Mesendoderm (in vitro differentiated cells): ENCODE measurements at regions not wholly inside any gene's neighbourhood (a gene's known extent, or its start where the extent isn't known, plus 50 kb on each side); places are given as distances from the start of the nearest gene placed in this dataset.
A peak's percentile ranks its signal among the peaks of the same experiment; 100 is the strongest.

Experiments used
- DNase-seq: peaks from one replicate; pipeline ENCODE4 v3.0.0; 2013
- H2AK5ac ChIP-seq: 2 replicates; pipeline ENCODE4 v1.6.1; 2013; ENCODE audit warnings: low read length, inconsistent platforms
- H2BK120ac ChIP-seq: 2 replicates; pipeline ENCODE4 v1.6.1; 2013; ENCODE audit warnings: low read depth, mild to moderate bottlenecking, low read length, moderate library complexity, mixed read lengths
- H2BK15ac ChIP-seq: replicated peaks from 2 replicates; pipeline ENCODE4 v1.6.1; 2013; ENCODE audit warnings: low read depth, mild to moderate bottlenecking, moderate library complexity
- H2BK5ac ChIP-seq: 2 replicates; pipeline ENCODE4 v1.6.1; 2013; ENCODE audit warnings: low read length, inconsistent platforms
- H3K18ac ChIP-seq: 2 replicates; pipeline ENCODE4 v1.6.1; 2013; ENCODE audit warnings: mild to moderate bottlenecking, low read length, mixed read lengths
- H3K23ac ChIP-seq: one replicate; pipeline ENCODE4 v1.6.1; 2013; ENCODE audit warnings: low read length
- H3K27ac ChIP-seq: 2 replicates; pipeline ENCODE4 v1.5.1; 2013; ENCODE audit warnings: low read depth, mild to moderate bottlenecking, inconsistent platforms, low read length, moderate library complexity
- H3K27me3 ChIP-seq: 2 replicates; pipeline ENCODE4 v1.6.1; 2013; ENCODE audit warnings: low read length, control low read depth, mild to moderate bottlenecking, inconsistent platforms; ENCODE audit not compliant: insufficient read depth, poor library complexity
- H3K36me3 ChIP-seq: 2 replicates; pipeline ENCODE4 v1.6.1; 2013; ENCODE audit warnings: low read length, inconsistent platforms; ENCODE audit not compliant: control insufficient read depth, insufficient read depth
- H3K4ac ChIP-seq: one replicate; pipeline ENCODE4 v1.6.1; 2013; ENCODE audit warnings: low read depth, mild to moderate bottlenecking, low read length, moderate library complexity
- H3K4me1 ChIP-seq: 2 replicates; pipeline ENCODE4 v1.6.1; 2013; ENCODE audit warnings: low read depth, low read length, inconsistent platforms; ENCODE audit not compliant: control insufficient read depth
- H3K4me2 ChIP-seq: 2 replicates; pipeline ENCODE4 v1.6.1; 2013; ENCODE audit warnings: low read length
- H3K4me3 ChIP-seq: 2 replicates; pipeline ENCODE4 v1.5.1; 2013; ENCODE audit warnings: mild to moderate bottlenecking, low read length
- H3K56ac ChIP-seq: one replicate; pipeline ENCODE4 v1.6.1; 2013; ENCODE audit warnings: low read length
- H3K79me1 ChIP-seq: 2 replicates; pipeline ENCODE4 v1.6.1; 2013; ENCODE audit warnings: low read length, inconsistent platforms
- H3K79me2 ChIP-seq: 2 replicates; pipeline ENCODE4 v1.6.1; 2013; ENCODE audit warnings: mild to moderate bottlenecking, low read length; ENCODE audit not compliant: control insufficient read depth, insufficient read depth
- H3K9ac ChIP-seq: 2 replicates; pipeline ENCODE4 v1.6.1; 2013; ENCODE audit warnings: low read length, inconsistent platforms
- H4K5ac ChIP-seq: one replicate; pipeline ENCODE4 v1.6.1; 2013; ENCODE audit warnings: low read length
- H4K8ac ChIP-seq: one replicate; pipeline ENCODE4 v1.6.1; 2013; ENCODE audit warnings: low read depth, mild to moderate bottlenecking, control low read depth, low read length, moderate library complexity
- WGBS: extraction: QIAGEN DNeasy Blood & Tissue Kit; methylation state at CpG from one replicate; pipeline ENCODE4 v1.1.7; 2013; ENCODE audit warnings: low lambda C conversion rate, missing lambda C conversion rate; ENCODE audit not compliant: insufficient coverage; ENCODE audit errors: extremely low coverage; 5-methylcytosine and 5-hydroxymethylcytosine counted together

DNA sequence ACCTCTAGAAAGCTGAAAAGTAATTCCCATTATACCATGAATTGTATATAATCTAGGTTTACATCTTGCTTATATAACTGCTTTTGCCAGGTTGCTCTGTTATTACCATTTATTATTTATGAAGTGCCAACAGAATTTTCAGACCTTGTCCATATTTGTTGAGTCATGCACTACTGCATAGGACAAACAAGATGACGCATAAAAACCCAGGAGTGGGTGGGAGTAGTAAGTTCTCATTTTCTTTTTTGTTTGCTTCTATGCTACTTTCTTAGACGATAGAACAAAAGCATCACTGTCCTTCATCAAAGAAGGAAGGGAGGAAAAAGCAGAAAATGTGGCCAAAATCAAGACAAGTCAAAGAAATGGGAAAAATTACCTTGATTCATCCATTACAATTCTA, 119.0 kb upstream of the RASSF8 start:
- H3K56ac ChIP-seq: no peak overlapping the region
- no peaks in the 10 kb centered on the region for H3K27me3 ChIP-seq
- H3K36me3 ChIP-seq: no peaks in the 10 kb centered on the region
- no peaks in the 10 kb centered on the region for H3K79me2 ChIP-seq
- no peak overlapping the region for H3K4ac ChIP-seq
- no peak overlapping the region for H3K27ac ChIP-seq
- H2BK15ac ChIP-seq: no peak overlapping the region
- no peak overlapping the region for H4K8ac ChIP-seq
- H3K79me1 ChIP-seq: no peaks in the 10 kb centered on the region
- no peak overlapping the region for H2BK5ac ChIP-seq
- no peak overlapping the region for H3K9ac ChIP-seq
- no peak for DNase-seq
- no peak overlapping the region for H2AK5ac ChIP-seq
- no CpG with 5 or more reads among the region's 2 CpGs for WGBS
- H3K4me2 ChIP-seq: no peak overlapping the region
- no peak overlapping the region for H4K5ac ChIP-seq
- H3K4me3 ChIP-seq: no peak overlapping the region
- H3K23ac ChIP-seq: no peak overlapping the region
- peaks cover 2% of the 10 kb centered on the region for H3K4me1 ChIP-seq
- H2BK120ac ChIP-seq: no peak overlapping the region
- H3K18ac ChIP-seq: no peak overlapping the region

DNA sequence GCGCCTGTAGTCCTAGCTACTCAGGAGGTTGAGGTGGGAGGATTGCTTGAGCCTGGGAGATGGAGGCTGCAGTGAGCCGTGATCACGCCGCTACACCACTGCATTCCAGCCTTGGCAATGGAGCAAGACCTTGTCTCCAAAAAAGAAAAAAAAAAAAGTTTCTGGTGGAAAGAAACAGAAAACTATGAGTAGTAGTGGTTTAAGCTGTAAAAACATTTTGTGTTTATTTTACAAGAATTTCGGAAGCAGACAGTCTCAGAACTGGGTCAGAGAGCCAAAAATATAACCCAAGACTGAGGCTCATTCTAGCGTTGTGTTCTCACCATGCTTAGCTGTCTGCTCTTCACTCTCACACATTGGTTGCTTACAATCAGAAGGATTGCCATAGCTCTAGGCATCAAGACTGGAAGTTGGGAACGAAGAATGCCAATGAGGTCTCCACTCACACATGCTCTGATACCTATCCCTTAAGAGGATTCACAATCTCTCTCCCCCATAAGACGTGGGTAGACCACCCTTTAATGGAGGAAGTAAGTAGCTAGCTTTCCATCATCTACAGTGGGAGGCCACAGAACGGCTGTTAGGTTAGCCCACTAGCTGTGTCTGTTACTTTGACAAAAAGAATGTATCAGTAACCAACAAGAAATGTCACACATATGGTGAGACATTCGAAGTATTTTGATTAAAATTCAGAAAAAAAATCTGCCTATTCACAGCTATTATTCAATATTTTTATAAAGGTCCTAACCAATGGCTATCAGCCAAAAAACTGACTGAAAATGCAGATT, 117.6 kb upstream of the RASSF8 start:
- no peak overlapping the region for H3K9ac ChIP-seq
- H3K4me1 ChIP-seq: peaks cover 2% of the 10 kb centered on the region
- H3K79me1 ChIP-seq: no peaks in the 10 kb centered on the region
- no peak overlapping the region for H3K18ac ChIP-seq
- H2BK120ac ChIP-seq: no peak overlapping the region
- no peak overlapping the region for H3K4me2 ChIP-seq
- H3K27me3 ChIP-seq: no peaks in the 10 kb centered on the region
- H3K79me2 ChIP-seq: no peaks in the 10 kb centered on the region
- DNase-seq: peak; percentile 54
- no CpG with 5 or more reads among the region's 10 CpGs for whole genome bisulfite sequencing
- H4K5ac ChIP-seq: no peak overlapping the region
- no peak overlapping the region for H4K8ac ChIP-seq
- H3K56ac ChIP-seq: peak overlapping the region; percentile 64
- no peak overlapping the region for H3K27ac ChIP-seq
- no peaks in the 10 kb centered on the region for H3K36me3 ChIP-seq
- H3K4me3 ChIP-seq: no peak overlapping the region
- H2AK5ac ChIP-seq: peak overlapping the region; percentile 6
- H3K4ac ChIP-seq: no peak overlapping the region
- H2BK5ac ChIP-seq: peak overlapping the region; percentile 81
- H2BK15ac ChIP-seq: no peak overlapping the region
- H3K23ac ChIP-seq: no peak overlapping the region

DNA sequence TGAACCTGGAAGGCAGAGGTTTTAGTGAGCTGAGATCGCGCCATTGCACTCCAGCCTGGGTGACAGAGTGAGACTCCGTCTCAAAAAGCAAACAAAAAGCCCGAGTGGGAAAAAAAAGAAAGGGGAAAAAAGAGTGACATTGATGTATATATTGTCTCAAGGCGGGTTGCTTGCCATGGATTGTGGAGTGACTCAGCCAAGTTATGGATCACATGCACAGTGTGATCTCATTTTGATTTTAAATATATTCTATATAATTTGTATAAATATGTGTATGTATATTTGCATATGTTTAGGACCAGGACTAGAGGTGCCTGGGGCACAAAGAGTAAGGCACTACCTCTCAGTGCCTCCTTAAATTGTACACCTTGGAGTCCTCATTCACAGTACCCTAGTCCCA, 116.2 kb upstream of the RASSF8 start:
- no peak overlapping the region for H3K56ac ChIP-seq
- no peak overlapping the region for H2BK15ac ChIP-seq
- no CpG with 5 or more reads among the region's 5 CpGs for WGBS
- H2BK120ac ChIP-seq: no peak overlapping the region
- no peak overlapping the region for H3K23ac ChIP-seq
- H3K18ac ChIP-seq: no peak overlapping the region
- DNase-seq: no peak
- H2BK5ac ChIP-seq: no peak overlapping the region
- H4K5ac ChIP-seq: no peak overlapping the region
- H3K36me3 ChIP-seq: no peaks in the 10 kb centered on the region
- no peak overlapping the region for H3K9ac ChIP-seq
- H4K8ac ChIP-seq: no peak overlapping the region
- H3K79me2 ChIP-seq: no peaks in the 10 kb centered on the region
- no peak overlapping the region for H2AK5ac ChIP-seq
- H3K4ac ChIP-seq: no peak overlapping the region
- H3K4me1 ChIP-seq: peaks cover 2% of the 10 kb centered on the region
- no peak overlapping the region for H3K4me3 ChIP-seq
- H3K79me1 ChIP-seq: no peaks in the 10 kb centered on the region
- H3K27ac ChIP-seq: no peak overlapping the region
- no peaks in the 10 kb centered on the region for H3K27me3 ChIP-seq
- H3K4me2 ChIP-seq: no peak overlapping the region

DNA sequence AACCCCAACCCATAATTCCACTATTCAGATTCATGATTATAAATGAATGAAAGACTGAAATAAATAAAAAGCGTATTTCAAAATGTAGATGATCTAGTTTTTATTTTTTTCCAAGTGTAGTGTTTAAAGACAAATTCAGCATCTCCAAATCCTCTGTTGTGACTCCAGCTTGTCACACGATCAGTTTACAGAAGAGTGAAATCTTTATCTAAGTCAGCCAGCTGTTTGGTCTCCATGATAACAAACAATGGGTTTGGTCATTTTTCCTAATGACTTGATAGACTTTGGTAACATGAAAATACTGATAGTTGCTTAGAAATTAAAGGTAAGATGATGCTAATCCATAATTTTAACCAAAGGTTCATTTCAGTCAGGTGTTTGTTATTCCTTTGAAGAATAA, 114.5 kb upstream of the RASSF8 start:
- no peak overlapping the region for H3K4me3 ChIP-seq
- no peaks in the 10 kb centered on the region for H3K36me3 ChIP-seq
- H2BK5ac ChIP-seq: no peak overlapping the region
- no peaks in the 10 kb centered on the region for H3K27me3 ChIP-seq
- no peak overlapping the region for H4K5ac ChIP-seq
- H3K56ac ChIP-seq: no peak overlapping the region
- H3K23ac ChIP-seq: no peak overlapping the region
- WGBS: no CpG with 5 or more reads among the region's 2 CpGs
- H3K9ac ChIP-seq: no peak overlapping the region
- no peaks in the 10 kb centered on the region for H3K79me2 ChIP-seq
- DNase-seq: peak; percentile 86
- no peak overlapping the region for H2AK5ac ChIP-seq
- H3K18ac ChIP-seq: no peak overlapping the region
- no peak overlapping the region for H3K27ac ChIP-seq
- H3K4ac ChIP-seq: no peak overlapping the region
- no peak overlapping the region for H4K8ac ChIP-seq
- H2BK15ac ChIP-seq: no peak overlapping the region
- no peak overlapping the region for H2BK120ac ChIP-seq
- H3K79me1 ChIP-seq: no peaks in the 10 kb centered on the region
- H3K4me1 ChIP-seq: peaks cover 2% of the 10 kb centered on the region
- no peak overlapping the region for H3K4me2 ChIP-seq

DNA sequence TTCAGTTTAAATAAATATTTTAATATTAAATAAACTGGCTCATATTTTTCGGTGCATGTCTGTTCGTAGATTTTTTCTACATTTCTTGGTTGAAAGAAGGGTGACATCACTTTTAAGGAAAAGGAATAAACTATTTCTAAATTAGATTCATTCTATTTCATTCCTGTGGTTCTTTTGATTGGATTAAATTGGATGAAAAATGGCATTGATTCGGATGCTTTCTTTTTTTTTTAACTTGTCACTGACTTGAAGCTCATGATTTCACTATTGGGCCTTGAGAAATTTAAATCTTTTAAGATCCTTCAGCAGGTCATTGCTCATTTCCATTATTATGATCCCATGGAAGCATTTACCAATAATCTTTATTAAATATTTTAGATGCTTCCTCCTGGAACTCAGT, 113.1 kb upstream of the RASSF8 start:
- Histone ChIP-seq H3K79me2 (no peaks in the 10 kb centered on the region), H4K8ac (no peak overlapping the region), H3K27ac (no peak overlapping the region), H3K4me3 (no peak overlapping the region), H2AK5ac (no peak overlapping the region), H3K23ac (no peak overlapping the region), H3K56ac (no peak overlapping the region), H3K36me3 (no peaks in the 10 kb centered on the region), H3K4me1 (peaks cover 2% of the 10 kb centered on the region), H3K4me2 (no peak overlapping the region), H2BK5ac (no peak overlapping the region), H2BK120ac (no peak overlapping the region), H3K27me3 (no peaks in the 10 kb centered on the region), H3K79me1 (no peaks in the 10 kb centered on the region), H2BK15ac (no peak overlapping the region), H3K18ac (no peak overlapping the region), H3K9ac (no peak overlapping the region), H4K5ac (no peak overlapping the region), H3K4ac (no peak overlapping the region)
- no CpG with 5 or more reads among the region's 3 CpGs for WGBS
- DNase-seq: no peak

DNA sequence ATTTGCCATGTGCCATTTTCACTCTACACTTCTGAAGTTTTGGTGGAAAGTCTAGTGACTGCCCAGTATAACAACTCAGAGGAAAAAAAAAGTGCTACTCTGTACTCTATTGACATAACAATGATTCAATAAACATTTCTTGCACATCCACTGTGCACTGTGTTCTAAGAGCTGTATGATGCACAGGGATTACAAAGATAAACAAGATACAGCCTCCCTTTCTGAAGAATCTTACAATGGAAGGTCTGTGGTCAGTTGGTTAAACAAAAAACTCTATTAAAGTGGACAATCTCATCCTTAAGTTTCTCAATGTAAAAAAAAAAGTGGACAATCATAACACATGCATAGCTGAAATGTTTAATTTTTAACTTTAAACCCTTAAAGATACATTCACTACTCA, 105.7 kb upstream of the RASSF8 start:
- H3K27me3 ChIP-seq: no peaks in the 10 kb centered on the region
- no peaks in the 10 kb centered on the region for H3K79me2 ChIP-seq
- no peak overlapping the region for H2AK5ac ChIP-seq
- DNase-seq: no peak
- H2BK5ac ChIP-seq: no peak overlapping the region
- no peak overlapping the region for H3K23ac ChIP-seq
- H3K36me3 ChIP-seq: no peaks in the 10 kb centered on the region
- H3K4me1 ChIP-seq: no peaks in the 10 kb centered on the region
- no peak overlapping the region for H2BK15ac ChIP-seq
- H3K79me1 ChIP-seq: no peaks in the 10 kb centered on the region
- H3K4me2 ChIP-seq: no peak overlapping the region
- no peak overlapping the region for H2BK120ac ChIP-seq
- H3K18ac ChIP-seq: no peak overlapping the region
- no peak overlapping the region for H3K4me3 ChIP-seq
- no peak overlapping the region for H3K4ac ChIP-seq
- H3K9ac ChIP-seq: no peak overlapping the region
- H3K27ac ChIP-seq: no peak overlapping the region
- H4K5ac ChIP-seq: no peak overlapping the region
- H4K8ac ChIP-seq: no peak overlapping the region
- no peak overlapping the region for H3K56ac ChIP-seq
